GM12872 (cell line): ENCODE measurements at regions not wholly inside any gene's neighbourhood (a gene's known extent, or its start where the extent isn't known, plus 50 kb on each side); places are given as distances from the start of the nearest gene placed in this dataset.

ENCODE experiments used
- TF ChIP-seq, protein P1 (sequence below): IDR thresholded peaks from 3 replicates; pipeline ENCODE4 v1.5.1; 2011; ENCODE audit warnings: low read depth, mild to moderate bottlenecking, low read length, moderate library complexity; ENCODE audit not compliant: insufficient read depth

- TF ChIP-seq, protein P1, sequence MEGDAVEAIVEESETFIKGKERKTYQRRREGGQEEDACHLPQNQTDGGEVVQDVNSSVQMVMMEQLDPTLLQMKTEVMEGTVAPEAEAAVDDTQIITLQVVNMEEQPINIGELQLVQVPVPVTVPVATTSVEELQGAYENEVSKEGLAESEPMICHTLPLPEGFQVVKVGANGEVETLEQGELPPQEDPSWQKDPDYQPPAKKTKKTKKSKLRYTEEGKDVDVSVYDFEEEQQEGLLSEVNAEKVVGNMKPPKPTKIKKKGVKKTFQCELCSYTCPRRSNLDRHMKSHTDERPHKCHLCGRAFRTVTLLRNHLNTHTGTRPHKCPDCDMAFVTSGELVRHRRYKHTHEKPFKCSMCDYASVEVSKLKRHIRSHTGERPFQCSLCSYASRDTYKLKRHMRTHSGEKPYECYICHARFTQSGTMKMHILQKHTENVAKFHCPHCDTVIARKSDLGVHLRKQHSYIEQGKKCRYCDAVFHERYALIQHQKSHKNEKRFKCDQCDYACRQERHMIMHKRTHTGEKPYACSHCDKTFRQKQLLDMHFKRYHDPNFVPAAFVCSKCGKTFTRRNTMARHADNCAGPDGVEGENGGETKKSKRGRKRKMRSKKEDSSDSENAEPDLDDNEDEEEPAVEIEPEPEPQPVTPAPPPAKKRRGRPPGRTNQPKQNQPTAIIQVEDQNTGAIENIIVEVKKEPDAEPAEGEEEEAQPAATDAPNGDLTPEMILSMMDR = no peak
Measured at GRCh38 chr10:107317592-107317991, 153.1 kb upstream of the SORCS1 start.

DNA sequence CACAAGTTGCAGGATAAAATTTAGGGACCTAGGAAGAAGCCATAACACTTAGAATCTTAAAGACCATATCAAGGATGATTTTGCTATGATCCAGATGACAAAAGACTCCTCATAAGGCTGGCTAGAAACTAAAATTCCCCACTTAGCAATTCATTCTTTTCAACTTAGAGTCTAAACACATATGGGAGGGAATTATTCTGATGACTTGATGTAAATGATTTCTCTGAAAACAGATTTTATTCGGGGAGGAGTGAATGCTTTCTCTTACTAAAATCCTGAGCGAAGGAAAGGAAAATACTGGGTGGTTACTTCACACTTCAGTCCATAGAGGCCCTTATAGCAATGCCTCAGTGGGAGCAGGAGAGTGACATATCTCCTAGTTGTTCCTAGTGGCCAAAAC, 138.7 kb upstream of the SORCS1 start:
- TF ChIP-seq, protein P1 = no peak

DNA sequence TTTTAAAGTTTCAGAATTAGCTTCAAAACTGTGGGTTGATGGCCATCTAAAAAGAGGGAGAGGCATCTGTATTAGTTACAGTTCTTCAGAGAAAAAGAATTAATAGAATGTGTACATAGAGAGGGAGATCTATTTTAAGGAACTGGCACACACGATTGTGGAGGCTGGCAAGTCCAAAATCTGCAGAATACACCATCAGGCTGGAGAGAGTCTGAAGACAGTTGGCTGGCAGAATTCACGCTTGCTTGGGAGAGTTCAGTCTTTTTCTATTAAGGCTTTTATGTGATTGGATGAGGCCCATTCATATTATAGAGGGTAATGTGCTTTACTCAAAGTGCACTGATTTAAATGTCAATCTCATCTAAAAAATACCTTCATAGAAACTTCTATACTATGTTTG, 135.1 kb upstream of the SORCS1 start:
- TF ChIP-seq, protein P1 = no peak

GRCh38 chr10:107284187-107284586, 119.7 kb upstream of the SORCS1 start:
- TF ChIP-seq, protein P1 = no peak

DNA sequence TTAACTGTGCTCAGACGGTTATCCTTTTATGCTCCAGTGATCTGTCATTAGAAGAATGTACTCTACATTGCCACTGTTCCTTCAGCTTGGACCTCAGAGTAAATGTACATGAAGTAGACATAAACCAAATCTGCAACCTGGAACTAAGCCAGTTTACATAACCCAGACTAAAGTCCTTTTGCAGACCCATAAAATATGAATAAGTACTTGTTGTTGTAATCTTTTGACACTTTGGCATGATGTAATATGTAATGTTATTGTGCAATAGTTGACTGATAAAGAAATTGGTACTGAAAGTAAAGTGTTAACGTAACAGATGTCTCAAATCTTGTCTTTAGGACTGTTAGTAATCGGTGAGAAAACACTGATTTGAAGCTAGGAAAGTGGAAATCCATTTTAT, 115.8 kb upstream of the SORCS1 start:
- TF ChIP-seq, protein P1 = no peak

- TF ChIP-seq, protein P1 = no peak
Measured at GRCh38 chr10:107277591-107277990, 113.1 kb upstream of the SORCS1 start.

- TF ChIP-seq, protein P1 = no peak
Measured at GRCh38 chr10:107275806-107276205, 111.3 kb upstream of the SORCS1 start.

GRCh38 chr10:107269626-107270025, 105.1 kb upstream of the SORCS1 start:
- TF ChIP-seq, protein P1 = no peak
